ENCODE measurements at regions not wholly inside any gene's neighbourhood (a gene's known extent, or its start where the extent isn't known, plus 50 kb on each side); places are given as distances from the start of the nearest gene placed in this dataset.

GRCh38 chr10:121064491-121064890 is 213.3 kb downstream of the WDR11 start:
- no peak for DNase-seq (ENCODE audit: low read depth in 2 of 2)
- TF ChIP-seq, protein P1, sequence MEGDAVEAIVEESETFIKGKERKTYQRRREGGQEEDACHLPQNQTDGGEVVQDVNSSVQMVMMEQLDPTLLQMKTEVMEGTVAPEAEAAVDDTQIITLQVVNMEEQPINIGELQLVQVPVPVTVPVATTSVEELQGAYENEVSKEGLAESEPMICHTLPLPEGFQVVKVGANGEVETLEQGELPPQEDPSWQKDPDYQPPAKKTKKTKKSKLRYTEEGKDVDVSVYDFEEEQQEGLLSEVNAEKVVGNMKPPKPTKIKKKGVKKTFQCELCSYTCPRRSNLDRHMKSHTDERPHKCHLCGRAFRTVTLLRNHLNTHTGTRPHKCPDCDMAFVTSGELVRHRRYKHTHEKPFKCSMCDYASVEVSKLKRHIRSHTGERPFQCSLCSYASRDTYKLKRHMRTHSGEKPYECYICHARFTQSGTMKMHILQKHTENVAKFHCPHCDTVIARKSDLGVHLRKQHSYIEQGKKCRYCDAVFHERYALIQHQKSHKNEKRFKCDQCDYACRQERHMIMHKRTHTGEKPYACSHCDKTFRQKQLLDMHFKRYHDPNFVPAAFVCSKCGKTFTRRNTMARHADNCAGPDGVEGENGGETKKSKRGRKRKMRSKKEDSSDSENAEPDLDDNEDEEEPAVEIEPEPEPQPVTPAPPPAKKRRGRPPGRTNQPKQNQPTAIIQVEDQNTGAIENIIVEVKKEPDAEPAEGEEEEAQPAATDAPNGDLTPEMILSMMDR (IDR thresholded peaks at IDR 0.05; ENCODE audit: low read depth, low read length), result no peak
- no peak overlapping the region for H3K4me3 ChIP-seq (replicated peaks in 1 of 2; ENCODE audit: low read depth in 2 of 2, low read length in 2 of 2)

DNA sequence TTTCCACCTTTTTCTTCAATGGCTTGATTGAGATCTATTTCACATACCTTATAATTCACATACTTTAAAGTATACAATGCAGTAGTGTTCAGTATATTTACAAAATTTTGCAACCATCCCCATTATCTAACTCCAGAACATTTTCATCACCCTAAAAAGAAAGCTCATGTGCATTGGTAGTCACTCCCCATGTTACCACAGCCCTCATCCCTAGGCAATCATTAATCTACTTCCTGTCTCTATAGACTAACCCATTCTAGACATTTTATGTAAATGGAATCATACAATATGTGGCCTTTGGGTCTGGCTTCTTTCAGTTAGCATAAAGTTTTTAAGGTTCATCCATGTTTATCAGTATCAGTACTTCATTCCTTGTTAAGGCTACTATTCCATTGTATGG is 214.2 kb downstream of the WDR11 start:
- no peak overlapping the region for H3K4me3 ChIP-seq (replicated peaks in 1 of 2; ENCODE audit: low read depth in 2 of 2, low read length in 2 of 2)
- DNase-seq (ENCODE audit: low read depth in 2 of 2), result no peak
- TF ChIP-seq, protein P1 (IDR thresholded peaks at IDR 0.05; ENCODE audit: low read depth, low read length), result no peak

- TF ChIP-seq, protein P1 (IDR thresholded peaks at IDR 0.05; ENCODE audit: low read depth, low read length), result no peak
- no peak for DNase-seq (ENCODE audit: low read depth in 2 of 2)
- no peak overlapping the region for H3K4me3 ChIP-seq (replicated peaks in 1 of 2; ENCODE audit: low read depth in 2 of 2, low read length in 2 of 2)
These were observed 218.1 kb downstream of the WDR11 start for GRCh38 chr10:121069061-121069850.

DNA sequence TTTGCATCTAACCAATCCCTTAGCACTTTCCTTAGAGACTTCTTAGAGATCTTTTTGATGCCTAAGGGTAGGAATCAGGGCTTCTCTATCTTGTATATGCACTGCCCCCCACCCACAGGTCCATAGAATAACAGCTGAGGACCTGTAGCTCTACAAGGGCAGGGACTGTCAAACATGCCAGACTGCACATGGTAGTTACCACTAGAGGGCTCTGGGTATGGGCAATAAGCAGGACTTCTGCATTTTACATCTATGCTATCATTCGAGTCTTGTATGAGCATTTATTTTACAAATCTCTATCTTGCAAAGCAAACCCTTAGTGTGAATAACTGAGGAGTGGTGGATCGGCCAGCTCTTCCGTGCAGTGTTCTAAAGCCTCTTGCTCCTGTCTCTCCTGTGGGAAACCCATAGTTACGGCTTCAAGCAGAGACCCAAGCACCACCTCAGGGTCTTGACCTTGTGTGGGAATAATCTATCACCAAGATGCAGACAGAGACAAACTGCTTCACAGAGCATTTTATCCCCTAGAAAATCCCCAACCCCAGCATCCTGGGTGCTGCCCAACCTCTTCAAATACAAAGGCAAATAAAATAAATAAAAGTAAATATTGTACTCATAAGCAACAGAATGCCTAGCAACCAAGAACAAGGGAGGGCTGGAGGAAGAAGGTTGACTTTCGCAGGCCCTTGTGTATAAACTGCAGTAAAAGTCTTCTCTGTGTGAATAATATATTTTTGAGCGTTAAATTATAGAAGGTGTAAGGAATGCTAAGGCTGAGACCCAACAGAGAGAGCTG is 219.3 kb downstream of the WDR11 start:
- TF ChIP-seq, protein P1 (IDR thresholded peaks at IDR 0.05; ENCODE audit: low read depth, low read length), result no peak
- no peak for DNase-seq (ENCODE audit: low read depth in 2 of 2)
- no peak overlapping the region for H3K4me3 ChIP-seq (replicated peaks in 1 of 2; ENCODE audit: low read depth in 2 of 2, low read length in 2 of 2)

DNA sequence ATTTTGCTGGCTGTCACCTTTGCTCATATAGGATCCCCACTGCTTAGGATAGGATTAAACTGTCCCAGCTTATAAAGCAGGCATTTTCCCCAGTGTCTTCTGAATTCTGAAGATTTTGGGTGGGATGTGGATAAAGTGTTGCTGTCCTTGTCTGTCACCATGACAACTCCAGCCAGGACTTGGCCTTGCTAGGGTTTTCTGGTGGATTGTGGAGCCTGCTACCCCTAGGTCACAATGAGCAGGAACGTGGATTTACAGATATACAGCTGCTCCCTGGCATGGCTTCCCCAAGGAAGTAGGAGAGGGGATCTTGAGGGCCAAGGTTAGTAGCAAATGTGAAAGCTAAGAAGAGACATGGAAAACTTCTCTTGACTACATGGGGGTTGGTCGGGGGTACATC is 220.7 kb downstream of the WDR11 start:
- TF ChIP-seq, protein P1 (IDR thresholded peaks at IDR 0.05; ENCODE audit: low read depth, low read length), result no peak
- no peak for DNase-seq (ENCODE audit: low read depth in 2 of 2)

DNA sequence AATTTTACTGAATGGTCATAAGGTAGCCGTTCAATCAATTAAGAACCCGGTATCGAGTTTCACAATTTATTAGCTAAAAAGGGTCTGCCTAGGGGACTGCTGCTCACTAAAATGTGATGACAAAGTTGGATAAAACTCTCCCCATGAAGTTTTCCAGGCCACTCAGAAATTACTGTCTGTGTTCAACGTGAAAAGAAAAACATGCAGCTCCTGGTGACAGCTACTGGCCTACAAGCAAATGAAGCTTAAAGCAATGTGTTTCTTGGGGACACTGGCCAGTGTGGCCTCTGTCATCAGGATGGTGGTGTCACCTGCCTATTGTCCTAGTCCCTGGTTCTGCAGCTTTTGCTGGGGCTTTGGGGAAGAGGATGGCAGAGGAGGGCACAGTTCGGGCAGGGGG is 222.6 kb downstream of the WDR11 start:
- no peak overlapping the region for H3K4me3 ChIP-seq (replicated peaks in 1 of 2; ENCODE audit: low read depth in 2 of 2, low read length in 2 of 2)
- TF ChIP-seq, protein P1 (IDR thresholded peaks at IDR 0.05; ENCODE audit: low read depth, low read length), result no peak
- DNase-seq (ENCODE audit: low read depth in 2 of 2), result no peak

More for the DNA sequence above, 220.7 kb downstream of the WDR11 start:
- no peak overlapping the region for H3K4me3 ChIP-seq (replicated peaks in 1 of 2; ENCODE audit: low read depth in 2 of 2, low read length in 2 of 2)

All from cardiac fibroblast (primary cell).